ENCODE measurements at regions not wholly inside any gene's neighbourhood (a gene's known extent, or its start where the extent isn't known, plus 50 kb on each side); places are given as distances from the start of the nearest gene placed in this dataset.

DNA sequence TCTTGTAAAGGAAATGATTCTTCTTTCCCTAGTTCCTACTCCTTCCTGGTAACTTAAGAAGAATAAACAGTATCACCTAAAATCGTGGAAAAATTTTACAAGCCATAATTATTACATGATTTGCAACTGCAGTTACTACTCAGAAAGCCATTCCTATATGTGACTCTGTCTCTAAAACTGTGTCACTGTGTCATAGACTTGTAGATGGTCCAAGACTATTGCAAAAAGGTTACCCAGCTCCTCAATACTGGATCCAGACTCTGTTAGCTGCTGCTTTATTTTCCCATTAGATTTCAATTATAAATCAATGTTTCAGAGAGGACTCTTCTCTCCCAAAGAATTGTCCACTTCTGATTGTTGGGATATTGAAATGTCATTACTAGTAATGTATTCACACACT is 142.1 kb upstream of the STMND1 start:
- Histone ChIP-seq H3T11ph (ENCODE audit: low read length) (no peak overlapping the region), H3K9me3 (ENCODE audit: control insufficient read depth, low read depth, low read length) (no peaks in the 10 kb centered on the region), H4K5ac (ENCODE audit: insufficient read length, low read depth, low read length) (no peak overlapping the region), H2AFZ (ENCODE audit: low read length) (no peak overlapping the region), H3K14ac (ENCODE audit: insufficient read depth, low read length) (no peak overlapping the region), H4K8ac (replicated peaks; ENCODE audit: insufficient read length, low read depth, low read length) (no peak overlapping the region), H2AK5ac (ENCODE audit: insufficient read length, low read length) (no peak overlapping the region), H3K9ac (ENCODE audit: extremely low read depth, insufficient read length, low read length) (no peak overlapping the region), H2BK120ac (ENCODE audit: low read depth, low read length, poor library complexity, severe bottlenecking) (no peak overlapping the region), H3K27ac (ENCODE audit: insufficient read length, low read depth, low read length) (no peak overlapping the region), H3K18ac (ENCODE audit: insufficient read length, low read depth, low read length) (no peak overlapping the region), H2BK15ac (ENCODE audit: low read depth, low read length) (no peak overlapping the region), H3K27me3 (ENCODE audit: insufficient read depth, low read length) (no peaks in the 10 kb centered on the region), H2BK20ac (ENCODE audit: low read depth, low read length, poor library complexity, severe bottlenecking) (no peak overlapping the region), H3K79me2 (ENCODE audit: insufficient read depth, low read length) (no peaks in the 10 kb centered on the region), H4K20me1 (ENCODE audit: control insufficient read depth, insufficient read depth, insufficient read length) (no peaks in the 10 kb centered on the region), H3K23me2 (ENCODE audit: insufficient read length, low read depth, low read length, poor library complexity, severe bottlenecking) (no peaks in the 10 kb centered on the region), H3K56ac (ENCODE audit: insufficient read length, low read depth, low read length) (no peak overlapping the region), H3K79me1 (ENCODE audit: insufficient read depth, low read depth, low read length, poor library complexity, severe bottlenecking) (no peaks in the 10 kb centered on the region), H3K4ac (ENCODE audit: low read depth, low read length) (no peak overlapping the region), H2BK5ac (ENCODE audit: insufficient read length, low read length) (no peak overlapping the region), H3K4me2 (ENCODE audit: insufficient read depth, insufficient read length, low read length) (no peak overlapping the region), H2BK12ac (ENCODE audit: insufficient read length, low read depth, low read length) (no peak overlapping the region), H3K4me1 (ENCODE audit: insufficient read depth, low read length) (0 out of 2 replicates have a peak, but pooled peaks cover 2% of the 10 kb centered on the region), H4K91ac (ENCODE audit: insufficient read length, low read depth, low read length) (no peak overlapping the region), H3K23ac (ENCODE audit: insufficient read length, low read depth, low read length) (no peak overlapping the region)
- H3K4me3 Mint-ChIP-seq: no peak overlapping the region
- TF ChIP-seq, protein P1, sequence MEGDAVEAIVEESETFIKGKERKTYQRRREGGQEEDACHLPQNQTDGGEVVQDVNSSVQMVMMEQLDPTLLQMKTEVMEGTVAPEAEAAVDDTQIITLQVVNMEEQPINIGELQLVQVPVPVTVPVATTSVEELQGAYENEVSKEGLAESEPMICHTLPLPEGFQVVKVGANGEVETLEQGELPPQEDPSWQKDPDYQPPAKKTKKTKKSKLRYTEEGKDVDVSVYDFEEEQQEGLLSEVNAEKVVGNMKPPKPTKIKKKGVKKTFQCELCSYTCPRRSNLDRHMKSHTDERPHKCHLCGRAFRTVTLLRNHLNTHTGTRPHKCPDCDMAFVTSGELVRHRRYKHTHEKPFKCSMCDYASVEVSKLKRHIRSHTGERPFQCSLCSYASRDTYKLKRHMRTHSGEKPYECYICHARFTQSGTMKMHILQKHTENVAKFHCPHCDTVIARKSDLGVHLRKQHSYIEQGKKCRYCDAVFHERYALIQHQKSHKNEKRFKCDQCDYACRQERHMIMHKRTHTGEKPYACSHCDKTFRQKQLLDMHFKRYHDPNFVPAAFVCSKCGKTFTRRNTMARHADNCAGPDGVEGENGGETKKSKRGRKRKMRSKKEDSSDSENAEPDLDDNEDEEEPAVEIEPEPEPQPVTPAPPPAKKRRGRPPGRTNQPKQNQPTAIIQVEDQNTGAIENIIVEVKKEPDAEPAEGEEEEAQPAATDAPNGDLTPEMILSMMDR (conservative IDR thresholded peaks at IDR 0.05): no peak
- H3K27me3 Mint-ChIP-seq (ENCODE audit: low read depth): no peaks in the 10 kb centered on the region
- H3K36me3 Mint-ChIP-seq (ENCODE audit: insufficient read depth in 1 of 3, low read depth in 3 of 3): no peaks in the 10 kb centered on the region
- H3K4me1 Mint-ChIP-seq: peaks cover 8 to 9% of the 10 kb centered on the region in 2 experiments; a peak in 3 of 4 replicates
- no CpG with 5 or more reads among the region's 1 CpG for WGBS (ENCODE audit: extremely low coverage, insufficient read length, low lambda C conversion rate)
- H3K27ac Mint-ChIP-seq: no peak overlapping the region
- DNase-seq: no peak
- H3K9me3 Mint-ChIP-seq: no peaks in the 10 kb centered on the region
